ENCODE measurements at regions not wholly inside any gene's neighbourhood (a gene's known extent, or its start where the extent isn't known, plus 50 kb on each side); places are given as distances from the start of the nearest gene placed in this dataset.

- H3K27ac ChIP-seq (ENCODE audit: low read length) = no peak overlapping the region
- CTCF ChIA-PET = interaction anchor here in 1 of 2 donors (0.5 kb wide), 1 partner anchor 425 kb away, joined by 7 read pairs; no protein-coding TSS in a partner anchor
- H3K9me3 Mint-ChIP-seq = no peaks in the 10 kb centered on the region
Measured at GRCh38 chr7:22066522-22066921, 120.8 kb upstream of the CDCA7L start.

GRCh38 chr7:22064816-22065215 lies 119.1 kb upstream of the CDCA7L start:
- Histone ChIP-seq H3K36me3 (ENCODE audit: control insufficient read depth in 2 of 2, extremely low read depth in 1 of 2, insufficient read depth in 1 of 2, low read length in 1 of 2) (no peaks in the 10 kb centered on the region), H3K27ac (ENCODE audit: low read length) (no peak overlapping the region), H3K4me1 (ENCODE audit: control insufficient read depth in 1 of 2, extremely low read depth in 1 of 2, insufficient read depth in 2 of 2, low read length in 2 of 2) (no peaks in the 10 kb centered on the region), H3K27me3 (replicated peaks in 1 of 2; ENCODE audit: control insufficient read depth in 2 of 2, extremely low read depth in 1 of 2, insufficient read depth in 2 of 2, low read length in 1 of 2) (peaks cover 0 to 2% of the 10 kb centered on the region in 2 experiments), H3K9me3 (no peaks in the 10 kb centered on the region), H3K4me3 (ENCODE audit: control insufficient read depth in 1 of 2, extremely low read depth in 1 of 2, low read length in 1 of 2) (no peak overlapping the region)
- H3K27me3 Mint-ChIP-seq = peaks cover 21 to 25% of the 10 kb centered on the region in 2 donors
- POLR2A ChIA-PET = no interaction called here
- no peak overlapping the region for H3K4me3 Mint-ChIP-seq
- DNase-seq (no peak), ATAC-seq (replicated peaks in 1 of 4) (no peak)
- 71% methylated on average over 2 of the region's 2 CpGs for WGBS (ENCODE audit: insufficient coverage)
- H3K4me1 Mint-ChIP-seq = no peaks in the 10 kb centered on the region
- H3K27ac Mint-ChIP-seq = no peak overlapping the region
- no peaks in the 10 kb centered on the region for H3K36me3 Mint-ChIP-seq
- no peaks in the 10 kb centered on the region for H3K9me3 Mint-ChIP-seq
- CTCF ChIA-PET = interaction anchor here in 1 of 2 donors (1.3 kb wide), 1 partner anchor 18 kb away, joined by 3 read pairs; no protein-coding TSS in a partner anchor

More at GRCh38 chr7:22066522-22066921, 120.8 kb upstream of the CDCA7L start:
- Histone ChIP-seq H3K9me3 (no peaks in the 10 kb centered on the region), H3K4me3 (ENCODE audit: control insufficient read depth in 1 of 2, extremely low read depth in 1 of 2, low read length in 1 of 2) (no peak overlapping the region), H3K36me3 (ENCODE audit: control insufficient read depth in 2 of 2, extremely low read depth in 1 of 2, insufficient read depth in 1 of 2, low read length in 1 of 2) (no peaks in the 10 kb centered on the region), H3K4me1 (ENCODE audit: control insufficient read depth in 1 of 2, extremely low read depth in 1 of 2, insufficient read depth in 2 of 2, low read length in 2 of 2) (no peaks in the 10 kb centered on the region), H3K27me3 (replicated peaks in 1 of 2; ENCODE audit: control insufficient read depth in 2 of 2, extremely low read depth in 1 of 2, insufficient read depth in 2 of 2, low read length in 1 of 2) (peaks cover 0 to 2% of the 10 kb centered on the region in 2 experiments)
- H3K4me1 Mint-ChIP-seq = no peaks in the 10 kb centered on the region
- WGBS (ENCODE audit: insufficient coverage) = no CpG with 5 or more reads among the region's 7 CpGs
- H3K4me3 Mint-ChIP-seq = no peak overlapping the region
- DNase-seq = no peak
- H3K36me3 Mint-ChIP-seq = no peaks in the 10 kb centered on the region
- POLR2A ChIA-PET = no interaction called here
- no peak for ATAC-seq (replicated peaks in 1 of 4)
- peaks cover 16 to 21% of the 10 kb centered on the region in 2 donors for H3K27me3 Mint-ChIP-seq
- no peak overlapping the region for H3K27ac Mint-ChIP-seq

GRCh38 chr7:22061775-22062174 lies 116.1 kb upstream of the CDCA7L start:
- no peak overlapping the region for H3K27ac Mint-ChIP-seq
- no peaks in the 10 kb centered on the region for H3K4me1 ChIP-seq (ENCODE audit: control insufficient read depth in 1 of 2, extremely low read depth in 1 of 2, insufficient read depth in 2 of 2, low read length in 2 of 2)
- no peaks in the 10 kb centered on the region for H3K9me3 ChIP-seq
- H3K4me3 ChIP-seq (ENCODE audit: control insufficient read depth in 1 of 2, extremely low read depth in 1 of 2, low read length in 1 of 2) = no peak overlapping the region
- H3K27ac ChIP-seq (ENCODE audit: low read length) = no peak overlapping the region
- no peak overlapping the region for H3K4me3 Mint-ChIP-seq
- ChIA-PET POLR2A (no interaction called here), CTCF (interaction anchor here in 1 of 2 donors (0.6 kb wide), 1 partner anchor 55 kb away, joined by 3 read pairs; no protein-coding TSS in a partner anchor)
- H3K36me3 Mint-ChIP-seq = no peaks in the 10 kb centered on the region
- H3K9me3 Mint-ChIP-seq = no peaks in the 10 kb centered on the region
- H3K27me3 ChIP-seq (replicated peaks in 1 of 2; ENCODE audit: control insufficient read depth in 2 of 2, extremely low read depth in 1 of 2, insufficient read depth in 2 of 2, low read length in 1 of 2) = peaks cover 0 to 2% of the 10 kb centered on the region in 2 experiments
- no peaks in the 10 kb centered on the region for H3K36me3 ChIP-seq (ENCODE audit: control insufficient read depth in 2 of 2, extremely low read depth in 1 of 2, insufficient read depth in 1 of 2, low read length in 1 of 2)
- peaks cover 12 to 21% of the 10 kb centered on the region in 2 donors for H3K27me3 Mint-ChIP-seq
- DNase-seq (no peak), ATAC-seq (replicated peaks in 1 of 4) (no peak)
- no peaks in the 10 kb centered on the region for H3K4me1 Mint-ChIP-seq
- WGBS (ENCODE audit: insufficient coverage) = no CpG with 5 or more reads among the region's 2 CpGs

- Mint-ChIP-seq H3K9me3 (no peaks in the 10 kb centered on the region), H3K4me3 (no peak overlapping the region), H3K36me3 (no peaks in the 10 kb centered on the region), H3K27me3 (peaks cover 10 to 21% of the 10 kb centered on the region in 2 donors), H3K4me1 (no peaks in the 10 kb centered on the region), H3K27ac (no peak overlapping the region)
- DNase-seq (no peak), ATAC-seq (replicated peaks in 1 of 4) (no peak)
- Histone ChIP-seq H3K27me3 (replicated peaks in 1 of 2; ENCODE audit: control insufficient read depth in 2 of 2, extremely low read depth in 1 of 2, insufficient read depth in 2 of 2, low read length in 1 of 2) (peaks cover 0 to 2% of the 10 kb centered on the region in 2 experiments), H3K27ac (ENCODE audit: low read length) (no peak overlapping the region), H3K4me3 (ENCODE audit: control insufficient read depth in 1 of 2, extremely low read depth in 1 of 2, low read length in 1 of 2) (no peak overlapping the region), H3K9me3 (no peaks in the 10 kb centered on the region), H3K36me3 (ENCODE audit: control insufficient read depth in 2 of 2, extremely low read depth in 1 of 2, insufficient read depth in 1 of 2, low read length in 1 of 2) (no peaks in the 10 kb centered on the region), H3K4me1 (ENCODE audit: control insufficient read depth in 1 of 2, extremely low read depth in 1 of 2, insufficient read depth in 2 of 2, low read length in 2 of 2) (no peaks in the 10 kb centered on the region)
- ChIA-PET CTCF (no interaction called here), POLR2A (no interaction called here)
- no CpG with 5 or more reads among the region's 3 CpGs for WGBS (ENCODE audit: insufficient coverage)
Measured at GRCh38 chr7:22060863-22061262, 115.2 kb upstream of the CDCA7L start.

- H3K36me3 ChIP-seq (ENCODE audit: control insufficient read depth in 2 of 2, extremely low read depth in 1 of 2, insufficient read depth in 1 of 2, low read length in 1 of 2) = no peaks in the 10 kb centered on the region
- peaks cover 0 to 2% of the 10 kb centered on the region in 2 experiments for H3K27me3 ChIP-seq (replicated peaks in 1 of 2; ENCODE audit: control insufficient read depth in 2 of 2, extremely low read depth in 1 of 2, insufficient read depth in 2 of 2, low read length in 1 of 2)
- no peaks in the 10 kb centered on the region for H3K4me1 Mint-ChIP-seq
- H3K36me3 Mint-ChIP-seq = no peaks in the 10 kb centered on the region
- CTCF ChIA-PET = no interaction called here
- WGBS (ENCODE audit: insufficient coverage) = no CpG with 5 or more reads among the region's 1 CpG
- H3K27me3 Mint-ChIP-seq = peaks cover 14 to 22% of the 10 kb centered on the region in 2 donors
- H3K27ac ChIP-seq (ENCODE audit: low read length) = no peak overlapping the region
- no peak for ATAC-seq (replicated peaks in 1 of 4)
- no peak overlapping the region for H3K4me3 Mint-ChIP-seq
- no peaks in the 10 kb centered on the region for H3K9me3 ChIP-seq
- H3K9me3 Mint-ChIP-seq = no peaks in the 10 kb centered on the region
- DNase-seq = no peak
- H3K27ac Mint-ChIP-seq = no peak overlapping the region
- H3K4me1 ChIP-seq (ENCODE audit: control insufficient read depth in 1 of 2, extremely low read depth in 1 of 2, insufficient read depth in 2 of 2, low read length in 2 of 2) = no peaks in the 10 kb centered on the region
- POLR2A ChIA-PET = no interaction called here
- no peak overlapping the region for H3K4me3 ChIP-seq (ENCODE audit: control insufficient read depth in 1 of 2, extremely low read depth in 1 of 2, low read length in 1 of 2)
Measured at GRCh38 chr7:22060197-22060596, 114.5 kb upstream of the CDCA7L start.

GRCh38 chr7:22055226-22055625 lies 109.5 kb upstream of the CDCA7L start:
- Histone ChIP-seq H3K27me3 (replicated peaks in 1 of 2; ENCODE audit: control insufficient read depth in 2 of 2, extremely low read depth in 1 of 2, insufficient read depth in 2 of 2, low read length in 1 of 2) (no peaks in the 10 kb centered on the region), H3K4me1 (ENCODE audit: control insufficient read depth in 1 of 2, extremely low read depth in 1 of 2, insufficient read depth in 2 of 2, low read length in 2 of 2) (no peaks in the 10 kb centered on the region), H3K36me3 (ENCODE audit: control insufficient read depth in 2 of 2, extremely low read depth in 1 of 2, insufficient read depth in 1 of 2, low read length in 1 of 2) (no peaks in the 10 kb centered on the region), H3K9me3 (no peaks in the 10 kb centered on the region), H3K4me3 (ENCODE audit: control insufficient read depth in 1 of 2, extremely low read depth in 1 of 2, low read length in 1 of 2) (no peak overlapping the region), H3K27ac (ENCODE audit: low read length) (no peak overlapping the region)
- ChIA-PET CTCF (no interaction called here), POLR2A (no interaction called here)
- ATAC-seq (replicated peaks in 1 of 4) (no peak), DNase-seq (no peak)
- Mint-ChIP-seq H3K4me1 (no peaks in the 10 kb centered on the region), H3K9me3 (no peaks in the 10 kb centered on the region), H3K27me3 (peaks cover 13 to 28% of the 10 kb centered on the region in 2 donors), H3K36me3 (no peaks in the 10 kb centered on the region), H3K27ac (no peak overlapping the region), H3K4me3 (no peak overlapping the region)
- WGBS (ENCODE audit: insufficient coverage) = 81% methylated on average over 5 of the region's 6 CpGs

Measured in T-cell (primary cell).